NCI-H2196 (cell line): ENCODE measurements at regions not wholly inside any gene's neighbourhood (a gene's known extent, or its start where the extent isn't known, plus 50 kb on each side); places are given as distances from the start of the nearest gene placed in this dataset.

Source experiments
- DNase-seq: peaks from one replicate; lab custom pipeline; 2025; ENCODE audit not compliant: unreplicated experiment; lab: John Stamatoyannopoulos, UW

GRCh38 chr3:23740517-23740965, 65.2 kb upstream of the UBE2E1 start:
- DNase-seq: no peak

- no peak for DNase-seq
Measured at GRCh38 chr3:23741036-23741706, 64.6 kb upstream of the UBE2E1 start.

GRCh38 chr3:23743141-23743784, 62.5 kb upstream of the UBE2E1 start:
- DNase-seq: no peak

GRCh38 chr3:23746441-23746840, 59.3 kb upstream of the UBE2E1 start:
- no peak for DNase-seq

- no peak for DNase-seq
Measured at GRCh38 chr3:23747841-23748240, 57.9 kb upstream of the UBE2E1 start.

- no peak for DNase-seq
Measured at GRCh38 chr3:23748398-23749110, 57.2 kb upstream of the UBE2E1 start.

- no peak for DNase-seq
Measured at GRCh38 chr3:23749609-23750008, 56.1 kb upstream of the UBE2E1 start.

- DNase-seq: no peak
Measured at GRCh38 chr3:23750573-23751210, 55.1 kb upstream of the UBE2E1 start.

GRCh38 chr3:23751212-23751723, 54.5 kb upstream of the UBE2E1 start:
- DNase-seq: no peak

GRCh38 chr3:23752126-23752525, 53.6 kb upstream of the UBE2E1 start:
- DNase-seq: no peak

- no peak for DNase-seq
Measured at GRCh38 chr3:23754215-23754614, 51.5 kb upstream of the UBE2E1 start.
